ENCODE measurements at regions not wholly inside any gene's neighbourhood (a gene's known extent, or its start where the extent isn't known, plus 50 kb on each side); places are given as distances from the start of the nearest gene placed in this dataset.
"Not testable (repeated sequence)": the region's sequence is repeated elsewhere in the genome, so short reads cannot be mapped to it uniquely, and the experiment has no call there.

GRCh38 chr16:52799149-52799548 lies 252.2 kb upstream of the TOX3 start:
- no peak for DNase-seq (ENCODE audit: low read depth in 2 of 2)

- DNase-seq (ENCODE audit: low read depth in 2 of 2) = no peak
Measured at GRCh38 chr16:52787709-52788108, 240.8 kb upstream of the TOX3 start.

- no peak for DNase-seq (ENCODE audit: low read depth in 2 of 2)
Measured at GRCh38 chr16:52786091-52786490, 239.1 kb upstream of the TOX3 start.

- DNase-seq (ENCODE audit: low read depth in 2 of 2) = no peak
Measured at GRCh38 chr16:52785653-52786052, 238.7 kb upstream of the TOX3 start.

GRCh38 chr16:52783616-52784015 lies 236.7 kb upstream of the TOX3 start:
- DNase-seq (ENCODE audit: low read depth in 2 of 2) = no peak

GRCh38 chr16:52781005-52781630 lies 234.2 kb upstream of the TOX3 start:
- DNase-seq (ENCODE audit: low read depth in 2 of 2) = no peak

GRCh38 chr16:52773026-52773425 lies 226.1 kb upstream of the TOX3 start:
- no peak for DNase-seq (ENCODE audit: low read depth in 2 of 2)

GRCh38 chr16:52770828-52771227 lies 223.9 kb upstream of the TOX3 start:
- no peak for DNase-seq (ENCODE audit: low read depth in 2 of 2)

- DNase-seq (ENCODE audit: low read depth in 2 of 2) = no peak
Measured at GRCh38 chr16:52758473-52758855, 211.5 kb upstream of the TOX3 start.

- DNase-seq (ENCODE audit: low read depth in 2 of 2) = no peak
Measured at GRCh38 chr16:52757746-52758472, 211.0 kb upstream of the TOX3 start.

GRCh38 chr16:52756812-52757517 lies 210.0 kb upstream of the TOX3 start:
- no peak for DNase-seq (ENCODE audit: low read depth in 2 of 2)

GRCh38 chr16:52755396-52755795 lies 208.5 kb upstream of the TOX3 start:
- no peak for DNase-seq (ENCODE audit: low read depth in 2 of 2)

- no peak for DNase-seq (ENCODE audit: low read depth in 2 of 2)
Measured at GRCh38 chr16:52751035-52751434, 204.1 kb upstream of the TOX3 start.

GRCh38 chr16:52748741-52749140 lies 201.8 kb upstream of the TOX3 start:
- no peak for DNase-seq (ENCODE audit: low read depth in 2 of 2)

- no peak for DNase-seq (ENCODE audit: low read depth in 2 of 2)
Measured at GRCh38 chr16:52747088-52747595, 200.2 kb upstream of the TOX3 start.

- DNase-seq (ENCODE audit: low read depth in 2 of 2) = no peak
Measured at GRCh38 chr16:52743707-52744106, 196.8 kb upstream of the TOX3 start.

- no peak for DNase-seq (ENCODE audit: low read depth in 2 of 2)
Measured at GRCh38 chr16:52742608-52743170, 195.7 kb upstream of the TOX3 start.

- DNase-seq (ENCODE audit: low read depth in 2 of 2) = no peak
Measured at GRCh38 chr16:52742052-52742451, 195.1 kb upstream of the TOX3 start.

GRCh38 chr16:52741351-52741750 lies 194.4 kb upstream of the TOX3 start:
- no peak for DNase-seq (ENCODE audit: low read depth in 2 of 2)

- DNase-seq (ENCODE audit: low read depth in 2 of 2) = no peak
Measured at GRCh38 chr16:52740766-52741165, 193.8 kb upstream of the TOX3 start.

- DNase-seq (ENCODE audit: low read depth in 2 of 2) = no peak
Measured at GRCh38 chr16:52740333-52740732, 193.4 kb upstream of the TOX3 start.

- DNase-seq (ENCODE audit: low read depth in 2 of 2) = not testable (repeated sequence)
Measured at GRCh38 chr16:52738992-52739391, 192.0 kb upstream of the TOX3 start.

Data from activated CD4-positive, alpha-beta T cell treated with anti-CD3 and anti-CD28 coated beads for 24 hours (primary cell).